Activated CD8-positive, alpha-beta T cell treated with anti-CD3 and anti-CD28 coated beads, Interleukin-2, amount 10 ng/mL, durations not matched to agents 7 days and 5 days (primary cell): ENCODE measurements at regions not wholly inside any gene's neighbourhood (a gene's known extent, or its start where the extent isn't known, plus 50 kb on each side); places are given as distances from the start of the nearest gene placed in this dataset.
"Not testable (repeated sequence)": the region's sequence is repeated elsewhere in the genome, so short reads cannot be mapped to it uniquely, and the experiment has no call there.

Source experiments
- ATAC-seq: fragments of 150-1000 bp; cut with Tn5 transposase; one replicate; pipeline ENCODE4 v1.10.0; 2021; ENCODE audit warnings: moderate library complexity
- CTCF ChIA-PET: fragments of 350-600 bp; sonication (Branson Sonifier 250); formaldehyde crosslinking; loops from one replicate; lab custom pipeline; 2021; ENCODE audit warnings: antibody characterized with exemption; lab: Charles Lee
- POLR2A ChIA-PET: fragments of 350-600 bp; sonication (Branson Sonifier 250); formaldehyde crosslinking; loops from one replicate; lab custom pipeline; 2021; ENCODE audit warnings: antibody characterized with exemption; lab: Charles Lee
- DNase-seq: peaks from one replicate; pipeline ENCODE4 v3.0.0-alpha.2; 2020
- H3K27ac Mint-ChIP-seq: one replicate; pipeline ENCODE4 v1.8.0; 2021; ENCODE audit warnings: mild to moderate bottlenecking, mixed read lengths
- H3K27me3 Mint-ChIP-seq: one replicate; pipeline ENCODE4 v1.8.0; 2021; ENCODE audit warnings: low read depth, mixed read lengths
- H3K36me3 Mint-ChIP-seq: one replicate; pipeline ENCODE4 v1.8.0; 2021; ENCODE audit warnings: low read depth, mixed read lengths
- H3K4me1 Mint-ChIP-seq: one replicate; pipeline ENCODE4 v1.8.0; 2021; ENCODE audit warnings: low read depth, mixed read lengths
- H3K4me3 Mint-ChIP-seq: one replicate; pipeline ENCODE4 v1.8.0; 2021; ENCODE audit warnings: mild to moderate bottlenecking, mixed read lengths
- H3K9me3 Mint-ChIP-seq: one replicate; pipeline ENCODE4 v1.8.0; 2022; ENCODE audit warnings: mixed read lengths; ENCODE audit not compliant: insufficient read depth

DNA sequence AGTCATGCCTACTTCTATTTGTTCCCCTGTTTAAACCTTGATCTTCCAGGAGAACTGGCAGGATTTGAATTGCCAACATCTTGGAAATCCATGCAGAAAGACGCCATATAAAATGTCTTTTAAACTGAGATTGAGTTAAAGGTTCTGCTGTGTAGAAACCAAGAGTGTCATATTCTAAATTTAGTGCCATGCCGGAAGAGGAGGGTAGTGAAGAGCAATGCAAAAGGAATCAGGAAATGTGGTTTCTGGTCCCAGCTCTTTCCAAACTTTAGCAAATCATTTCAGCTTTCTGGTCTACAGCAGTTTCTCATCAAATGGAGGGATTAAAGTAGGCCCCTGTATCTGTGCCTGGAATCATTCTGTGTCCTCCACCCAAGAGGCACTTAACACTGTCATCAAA is 85.7 kb downstream of the BTG1 start:
- DNase-seq (no peak), ATAC-seq (no peak)
- no peaks in the 10 kb centered on the region for H3K9me3 Mint-ChIP-seq
- H3K4me3 Mint-ChIP-seq = no peak overlapping the region
- H3K36me3 Mint-ChIP-seq = peaks cover 19% of the 10 kb centered on the region
- peaks cover 54% of the 10 kb centered on the region for H3K4me1 Mint-ChIP-seq
- POLR2A ChIA-PET = interaction anchor here (0.6 kb wide), 1 partner anchor 24 kb away, joined by 3 read pairs; no protein-coding TSS in a partner anchor
- no peak overlapping the region for H3K27ac Mint-ChIP-seq
- CTCF ChIA-PET = interaction anchor here (1.1 to 1.5 kb wide), 3 partner anchors 11 to 34 kb away, joined by 3 read pairs; no protein-coding TSS in a partner anchor
- H3K27me3 Mint-ChIP-seq = no peaks in the 10 kb centered on the region

GRCh38 chr12:92058664-92059063 is 87.0 kb downstream of the BTG1 start:
- H3K27ac Mint-ChIP-seq = peak overlapping the region; percentile 70
- H3K27me3 Mint-ChIP-seq = no peaks in the 10 kb centered on the region
- CTCF ChIA-PET = no interaction called here

DNA sequence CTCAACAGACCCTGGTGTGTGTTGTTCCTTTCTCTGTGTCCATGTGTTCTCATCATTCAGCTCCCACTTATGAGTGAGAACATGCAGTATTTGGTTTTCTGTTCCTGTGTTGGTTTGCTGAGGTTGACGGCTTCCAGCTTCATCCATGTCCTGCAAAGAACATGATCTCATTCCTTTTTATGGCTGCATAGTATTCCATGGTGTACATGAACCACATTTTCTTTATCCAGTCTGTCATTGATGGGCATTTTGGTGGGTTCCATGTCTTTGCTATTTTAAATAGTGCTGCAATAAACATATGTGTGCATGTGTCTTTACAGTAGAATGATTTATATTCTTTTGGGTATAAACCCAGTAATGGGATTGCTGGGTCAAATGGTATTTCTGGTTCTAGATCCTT is 88.9 kb downstream of the BTG1 start:
- H3K4me1 Mint-ChIP-seq = peaks cover 51% of the 10 kb centered on the region
- not testable (repeated sequence) for H3K4me3 Mint-ChIP-seq, ATAC-seq, DNase-seq, H3K27me3 Mint-ChIP-seq, H3K9me3 Mint-ChIP-seq
- POLR2A ChIA-PET = interaction anchor here (0.9 kb wide), 1 partner anchor 89 kb away, joined by 6 read pairs; the partner anchor contains the start of gene BTG1
- H3K27ac Mint-ChIP-seq = peak overlapping the region; percentile 39
- H3K36me3 Mint-ChIP-seq = peaks cover 19% of the 10 kb centered on the region
- CTCF ChIA-PET = interaction anchor here (0.9 to 1.6 kb wide), 3 partner anchors 10 to 245 kb away, joined by 3 to 4 read pairs (median 4); no protein-coding TSS in a partner anchor

More at GRCh38 chr12:92058664-92059063, 87.0 kb downstream of the BTG1 start:
- no peaks in the 10 kb centered on the region for H3K9me3 Mint-ChIP-seq
- POLR2A ChIA-PET = no interaction called here
- DNase-seq = no peak
- H3K4me1 Mint-ChIP-seq = peaks cover 54% of the 10 kb centered on the region
- no peak overlapping the region for H3K4me3 Mint-ChIP-seq
- H3K36me3 Mint-ChIP-seq = peaks cover 19% of the 10 kb centered on the region
- peak; percentile 35 for ATAC-seq

DNA sequence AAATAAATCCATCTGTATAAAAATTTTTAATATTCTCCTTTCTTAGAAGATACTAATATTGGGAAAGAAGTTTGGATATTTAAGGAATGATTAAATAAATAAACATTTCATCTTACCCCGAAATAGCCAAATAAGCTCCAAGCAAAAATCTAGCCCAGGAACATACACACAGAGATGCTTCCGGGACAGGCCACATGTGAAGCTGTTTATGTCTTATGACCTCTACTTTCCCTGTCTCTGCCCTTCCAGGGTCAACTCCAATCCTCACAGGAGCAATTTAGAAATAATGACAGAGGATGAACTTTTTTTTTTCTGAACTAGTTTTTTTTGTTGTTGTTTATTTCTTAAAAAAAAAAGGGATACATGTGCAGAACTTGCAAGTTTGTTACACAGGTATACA is 89.4 kb downstream of the BTG1 start:
- peaks cover 51% of the 10 kb centered on the region for H3K4me1 Mint-ChIP-seq
- H3K36me3 Mint-ChIP-seq = peaks cover 19% of the 10 kb centered on the region
- no peaks in the 10 kb centered on the region for H3K9me3 Mint-ChIP-seq
- POLR2A ChIA-PET = interaction anchor here (0.9 to 1.0 kb wide), 2 partner anchors 88 to 90 kb away, joined by 3 to 6 read pairs; partner anchors contain the start of gene BTG1
- CTCF ChIA-PET = interaction anchor here (0.9 to 1.6 kb wide), 2 partner anchors 11 to 26 kb away, joined by 4 read pairs; no protein-coding TSS in a partner anchor
- H3K27ac Mint-ChIP-seq = peak overlapping the region; percentile 76
- ATAC-seq (no peak), DNase-seq (no peak)
- H3K4me3 Mint-ChIP-seq = no peak overlapping the region
- H3K27me3 Mint-ChIP-seq = no peaks in the 10 kb centered on the region

DNA sequence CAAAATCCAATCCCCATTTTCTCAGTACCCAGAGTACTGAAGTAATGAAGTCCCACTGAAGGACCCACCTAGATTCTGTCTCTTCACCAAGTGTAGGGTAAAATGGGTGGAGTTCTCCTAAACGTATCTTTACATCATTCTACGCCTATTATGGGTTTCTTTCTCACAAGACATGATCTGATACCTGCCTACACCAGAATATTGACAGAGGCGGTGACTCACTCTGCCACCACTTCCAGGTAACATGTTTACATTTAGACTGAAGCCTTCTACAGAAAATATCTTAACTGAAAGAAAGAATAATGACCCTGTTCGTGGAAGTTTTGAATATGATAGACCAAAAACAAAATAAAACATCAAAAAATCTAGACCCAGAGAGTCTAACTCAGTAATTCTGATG is 89.8 kb downstream of the BTG1 start:
- H3K27ac Mint-ChIP-seq = peak overlapping the region; percentile 76
- H3K27me3 Mint-ChIP-seq = no peaks in the 10 kb centered on the region
- ChIA-PET CTCF (interaction anchor here (0.9 to 2.4 kb wide), 2 partner anchors 14 to 25 kb away, joined by 4 to 14 read pairs; no protein-coding TSS in a partner anchor), POLR2A (interaction anchor here (1.0 kb wide), 1 partner anchor 88 kb away, joined by 3 read pairs; no protein-coding TSS in a partner anchor)
- ATAC-seq (peak; percentile 93), DNase-seq (peak; percentile 66)
- peaks cover 51% of the 10 kb centered on the region for H3K4me1 Mint-ChIP-seq
- no peaks in the 10 kb centered on the region for H3K9me3 Mint-ChIP-seq
- H3K36me3 Mint-ChIP-seq = peaks cover 19% of the 10 kb centered on the region
- H3K4me3 Mint-ChIP-seq = peak overlapping the region; percentile 16

DNA sequence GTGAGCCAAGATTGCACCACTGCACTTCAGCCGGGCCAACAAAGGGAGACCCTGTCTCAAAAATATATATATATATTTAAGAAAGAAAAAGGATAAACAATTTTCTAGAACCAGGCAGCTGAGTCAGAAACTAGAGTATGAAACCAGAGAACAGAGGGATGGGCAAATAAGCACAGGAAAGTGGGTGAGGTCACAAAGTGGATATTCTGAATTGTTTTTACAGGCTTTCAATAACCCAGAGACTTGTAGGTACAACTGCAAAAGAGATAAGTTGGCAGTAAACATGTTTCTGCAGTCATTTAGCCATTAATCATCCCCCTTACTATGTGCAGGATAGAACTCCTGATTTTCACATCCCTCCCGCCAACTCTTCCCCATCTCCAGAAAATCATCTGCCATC is 94.2 kb downstream of the BTG1 start:
- peaks cover 2% of the 10 kb centered on the region for H3K36me3 Mint-ChIP-seq
- CTCF ChIA-PET = interaction anchor here (0.8 kb wide), 1 partner anchor 522 kb away, joined by 3 read pairs; no protein-coding TSS in a partner anchor
- H3K27me3 Mint-ChIP-seq = no peaks in the 10 kb centered on the region
- no peaks in the 10 kb centered on the region for H3K9me3 Mint-ChIP-seq
- POLR2A ChIA-PET = interaction anchor here (6.3 kb wide), 1 partner anchor 94 kb away, joined by 24 read pairs; the partner anchor contains the start of gene BTG1
- ATAC-seq = no peak
- H3K4me1 Mint-ChIP-seq = peaks cover 36% of the 10 kb centered on the region
- no peak for DNase-seq
- H3K27ac Mint-ChIP-seq = no peak overlapping the region
- no peak overlapping the region for H3K4me3 Mint-ChIP-seq

- H3K9me3 Mint-ChIP-seq = no peaks in the 10 kb centered on the region
- H3K4me1 Mint-ChIP-seq = peaks cover 31% of the 10 kb centered on the region
- ATAC-seq = no peak
- H3K27me3 Mint-ChIP-seq = no peaks in the 10 kb centered on the region
- peaks cover 2% of the 10 kb centered on the region for H3K36me3 Mint-ChIP-seq
- POLR2A ChIA-PET = interaction anchor here (1.3 to 6.3 kb wide), 2 partner anchors 19 to 96 kb away, joined by 3 to 24 read pairs; partner anchors contain the start of gene BTG1
- DNase-seq = no peak
- CTCF ChIA-PET = interaction anchor here (1.1 to 2.2 kb wide), 4 partner anchors 15 to 238 kb away, joined by 3 to 6 read pairs (median 4); no protein-coding TSS in a partner anchor
- H3K4me3 Mint-ChIP-seq = no peak overlapping the region
- H3K27ac Mint-ChIP-seq = no peak overlapping the region
Measured at GRCh38 chr12:92049403-92049802, 96.2 kb downstream of the BTG1 start.

DNA sequence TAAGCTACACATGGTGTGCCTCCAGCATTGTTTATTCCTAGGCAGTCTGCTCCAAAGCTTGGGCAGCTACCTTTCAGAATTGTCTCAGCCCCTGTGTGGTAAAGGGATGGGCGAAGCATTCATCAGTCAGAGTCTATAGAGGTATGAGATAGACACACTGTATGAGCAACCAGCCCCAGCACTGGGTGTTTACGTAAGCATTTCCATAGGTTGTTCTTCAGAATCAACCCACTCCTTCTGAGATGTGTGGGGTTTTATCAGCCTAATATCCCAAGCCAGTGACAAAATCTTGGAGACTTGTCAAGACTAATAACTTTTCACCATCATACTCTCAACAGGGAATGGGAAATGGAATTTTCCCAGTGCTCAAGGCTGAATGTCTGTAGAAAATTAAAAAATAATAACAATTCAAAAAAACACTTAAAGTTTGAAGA is 98.2 kb downstream of the BTG1 start:
- Mint-ChIP-seq H3K4me1 (peaks cover 34% of the 10 kb centered on the region), H3K27me3 (no peaks in the 10 kb centered on the region), H3K27ac (no peak overlapping the region), H3K4me3 (no peak overlapping the region), H3K36me3 (no peaks in the 10 kb centered on the region), H3K9me3 (no peaks in the 10 kb centered on the region)
- ChIA-PET POLR2A (interaction anchor here (1.5 to 6.3 kb wide), 2 partner anchors 17 to 98 kb away, joined by 3 to 24 read pairs; partner anchors contain the start of gene BTG1), CTCF (interaction anchor here (1.3 kb wide), 1 partner anchor 17 kb away, joined by 3 read pairs; no protein-coding TSS in a partner anchor)
- peak; percentile 47 for ATAC-seq
- DNase-seq = no peak

DNA sequence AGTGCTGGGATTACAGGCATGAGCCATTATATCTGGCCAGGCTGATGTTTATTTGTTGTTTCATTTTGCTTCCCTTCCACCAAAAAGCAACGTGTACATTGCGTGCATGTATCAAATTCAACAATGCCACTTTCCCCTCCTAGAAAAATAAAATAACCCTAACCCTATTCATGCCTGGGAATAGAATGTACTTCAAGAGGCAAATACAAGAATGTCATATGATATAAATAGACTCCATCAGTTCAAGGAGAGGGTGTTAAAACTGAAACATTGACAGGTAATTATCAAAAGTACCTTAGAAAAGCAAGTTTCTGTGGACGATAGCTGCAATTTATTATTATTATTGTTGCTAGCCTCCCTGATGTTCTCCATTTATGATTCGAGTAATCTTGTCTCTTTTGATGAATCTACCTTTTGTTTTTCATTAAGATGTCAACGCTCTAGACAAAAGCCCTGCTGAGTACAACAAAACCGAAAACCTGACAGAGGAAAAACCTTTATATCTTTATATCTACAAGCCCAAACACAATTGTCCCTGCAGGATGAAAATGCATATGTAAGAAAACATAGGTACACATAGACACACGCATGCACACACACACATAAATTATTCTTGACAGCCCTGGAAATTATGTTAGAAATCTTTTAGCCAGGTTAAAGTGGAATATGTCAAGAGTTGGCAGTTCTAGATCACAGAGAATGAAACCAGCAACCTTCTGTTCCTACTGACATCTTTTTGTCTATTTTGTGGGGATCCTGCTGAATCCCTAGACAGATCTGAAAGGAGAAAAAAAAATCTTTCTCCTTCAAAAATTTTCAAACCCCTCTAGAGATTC is 98.9 kb downstream of the BTG1 start:
- ChIA-PET POLR2A (interaction anchor here (1.5 to 6.3 kb wide), 2 partner anchors 16 to 98 kb away, joined by 3 to 24 read pairs; partner anchors contain the start of gene BTG1), CTCF (no interaction called here)
- Mint-ChIP-seq H3K36me3 (no peaks in the 10 kb centered on the region), H3K4me1 (peaks cover 38% of the 10 kb centered on the region), H3K4me3 (peak overlapping the region; percentile 30), H3K27me3 (no peaks in the 10 kb centered on the region), H3K9me3 (no peaks in the 10 kb centered on the region), H3K27ac (no peak overlapping the region)
- DNase-seq (no peak), ATAC-seq (no peak)

DNA sequence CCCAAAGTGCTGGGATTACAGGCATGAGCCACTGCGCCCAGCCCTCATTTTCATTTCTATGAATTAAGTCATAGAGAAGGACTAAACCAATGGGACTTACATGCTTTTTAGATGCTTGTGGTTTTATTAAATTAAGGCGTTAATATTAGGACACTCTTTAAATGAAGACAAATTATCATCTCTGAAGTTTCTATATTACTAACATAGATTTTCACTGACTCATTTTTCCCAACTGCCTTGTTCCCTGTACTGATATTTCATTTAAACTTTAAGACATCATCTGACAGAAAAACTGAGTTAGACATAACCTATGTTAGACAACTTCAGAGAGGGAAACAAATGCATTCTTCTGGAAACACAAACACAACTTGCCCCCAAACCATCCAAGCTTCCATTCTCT is 99.8 kb downstream of the BTG1 start:
- no peak overlapping the region for H3K4me3 Mint-ChIP-seq
- no peak for ATAC-seq
- no peaks in the 10 kb centered on the region for H3K9me3 Mint-ChIP-seq
- ChIA-PET CTCF (interaction anchor here (0.7 kb wide), 1 partner anchor 532 kb away, joined by 4 read pairs; no protein-coding TSS in a partner anchor), POLR2A (interaction anchor here (6.3 kb wide), 1 partner anchor 99 kb away, joined by 24 read pairs; the partner anchor contains the start of gene BTG1)
- H3K4me1 Mint-ChIP-seq = peaks cover 43% of the 10 kb centered on the region
- DNase-seq = no peak
- H3K27ac Mint-ChIP-seq = no peak overlapping the region
- H3K36me3 Mint-ChIP-seq = peaks cover 2% of the 10 kb centered on the region
- no peaks in the 10 kb centered on the region for H3K27me3 Mint-ChIP-seq

- no peaks in the 10 kb centered on the region for H3K9me3 Mint-ChIP-seq
- ATAC-seq (no peak), DNase-seq (no peak)
- ChIA-PET CTCF (no interaction called here), POLR2A (interaction anchor here (1.1 to 2.4 kb wide), 2 partner anchors 20 to 101 kb away, joined by 3 to 12 read pairs; partner anchors contain the start of gene BTG1)
- H3K4me1 Mint-ChIP-seq = peaks cover 49% of the 10 kb centered on the region
- no peak overlapping the region for H3K27ac Mint-ChIP-seq
- H3K36me3 Mint-ChIP-seq = peaks cover 2% of the 10 kb centered on the region
- H3K27me3 Mint-ChIP-seq = no peaks in the 10 kb centered on the region
- H3K4me3 Mint-ChIP-seq = no peak overlapping the region
Measured at GRCh38 chr12:92044435-92044834, 101.2 kb downstream of the BTG1 start.
